ENCODE measurements at regions not wholly inside any gene's neighbourhood (a gene's known extent, or its start where the extent isn't known, plus 50 kb on each side); places are given as distances from the start of the nearest gene placed in this dataset.

GRCh38 chr7:25636168-25636567 is 407.9 kb upstream of the NPVF start:
- Histone ChIP-seq H3K27me3 (replicated peaks; ENCODE audit: control insufficient read depth, insufficient read depth, low read length) (no peaks in the 10 kb centered on the region; the same call in 1 of the 2 replicates), H3K36me3 (ENCODE audit: control insufficient read depth, insufficient read depth, low read length) (no peaks in the 10 kb centered on the region), H3K4me3 (replicated peaks; ENCODE audit: low read depth, low read length) (no peak overlapping the region)
- DNase-seq (ENCODE audit: extremely low read depth, insufficient read length), result no peak
- TF ChIP-seq CTCF (IDR thresholded peaks at IDR 0.05; ENCODE audit: insufficient read depth, low read length, poor library complexity, severe bottlenecking), result no peak

- TF ChIP-seq CTCF (IDR thresholded peaks at IDR 0.05; ENCODE audit: insufficient read depth, low read length, poor library complexity, severe bottlenecking), result no peak
- H3K27me3 ChIP-seq (replicated peaks; ENCODE audit: control insufficient read depth, insufficient read depth, low read length), result no peaks in the 10 kb centered on the region; the same call in 1 of the 2 replicates
- H3K4me3 ChIP-seq (replicated peaks; ENCODE audit: low read depth, low read length), result no peak overlapping the region
- no peaks in the 10 kb centered on the region for H3K36me3 ChIP-seq (ENCODE audit: control insufficient read depth, insufficient read depth, low read length)
- no peak for DNase-seq (ENCODE audit: extremely low read depth, insufficient read length)
These were observed 408.6 kb upstream of the NPVF start for GRCh38 chr7:25636871-25637283.

- DNase-seq (ENCODE audit: extremely low read depth, insufficient read length), result no peak
- Histone ChIP-seq H3K36me3 (ENCODE audit: control insufficient read depth, insufficient read depth, low read length) (no peaks in the 10 kb centered on the region), H3K4me3 (replicated peaks; ENCODE audit: low read depth, low read length) (no peak overlapping the region), H3K27me3 (replicated peaks; ENCODE audit: control insufficient read depth, insufficient read depth, low read length) (no peaks in the 10 kb centered on the region; the same call in 1 of the 2 replicates)
- TF ChIP-seq CTCF (IDR thresholded peaks at IDR 0.05; ENCODE audit: insufficient read depth, low read length, poor library complexity, severe bottlenecking), result no peak
These were observed 409.8 kb upstream of the NPVF start for GRCh38 chr7:25638068-25638467.

- no peaks in the 10 kb centered on the region; the same call in none of the 2 replicates for H3K27me3 ChIP-seq (replicated peaks; ENCODE audit: control insufficient read depth, insufficient read depth, low read length)
- H3K4me3 ChIP-seq (replicated peaks; ENCODE audit: low read depth, low read length), result no peak overlapping the region
- H3K36me3 ChIP-seq (ENCODE audit: control insufficient read depth, insufficient read depth, low read length), result no peaks in the 10 kb centered on the region
- TF ChIP-seq CTCF (IDR thresholded peaks at IDR 0.05; ENCODE audit: insufficient read depth, low read length, poor library complexity, severe bottlenecking), result no peak
- DNase-seq (ENCODE audit: extremely low read depth, insufficient read length), result no peak
These were observed 410.4 kb upstream of the NPVF start for GRCh38 chr7:25638590-25639244.

- Histone ChIP-seq H3K4me3 (replicated peaks; ENCODE audit: low read depth, low read length) (no peak overlapping the region), H3K27me3 (replicated peaks; ENCODE audit: control insufficient read depth, insufficient read depth, low read length) (peaks cover 2% of the 10 kb centered on the region), H3K36me3 (ENCODE audit: control insufficient read depth, insufficient read depth, low read length) (no peaks in the 10 kb centered on the region)
- TF ChIP-seq CTCF (IDR thresholded peaks at IDR 0.05; ENCODE audit: insufficient read depth, low read length, poor library complexity, severe bottlenecking), result no peak
- DNase-seq (ENCODE audit: extremely low read depth, insufficient read length), result no peak
These were observed 414.6 kb upstream of the NPVF start for GRCh38 chr7:25642849-25643248.

GRCh38 chr7:25643286-25643685 is 415.0 kb upstream of the NPVF start:
- no peak for TF ChIP-seq CTCF (IDR thresholded peaks at IDR 0.05; ENCODE audit: insufficient read depth, low read length, poor library complexity, severe bottlenecking)
- H3K4me3 ChIP-seq (replicated peaks; ENCODE audit: low read depth, low read length), result no peak overlapping the region
- H3K27me3 ChIP-seq (replicated peaks; ENCODE audit: control insufficient read depth, insufficient read depth, low read length), result peaks cover 2% of the 10 kb centered on the region
- no peaks in the 10 kb centered on the region for H3K36me3 ChIP-seq (ENCODE audit: control insufficient read depth, insufficient read depth, low read length)
- no peak for DNase-seq (ENCODE audit: extremely low read depth, insufficient read length)

Data from GM06990 (cell line).